ENCODE measurements at regions not wholly inside any gene's neighbourhood (a gene's known extent, or its start where the extent isn't known, plus 50 kb on each side); places are given as distances from the start of the nearest gene placed in this dataset.

- TF ChIP-seq CTCF (IDR thresholded peaks at IDR 0.05 in 2 of 3, conservative IDR thresholded peaks at IDR 0.05 in 1 of 3; ENCODE audit: borderline replicate concordance in 1 of 3, insufficient read depth in 1 of 3, low read depth in 2 of 3, low read length in 2 of 3), result no peak
- TF ChIP-seq POLR2A (IDR thresholded peaks at IDR 0.05; ENCODE audit: borderline replicate concordance, extremely low read depth, insufficient read depth, insufficient read length), result no peak
- no peak for TF ChIP-seq EZH2 (IDR thresholded peaks at IDR 0.05)
- no peak for TF ChIP-seq POLR2AphosphoS5 (IDR thresholded peaks at IDR 0.05; ENCODE audit: low read depth, low read length)
- no peak for TF ChIP-seq JUND (IDR thresholded peaks at IDR 0.05)
- no peak for TF ChIP-seq ZBTB33 (IDR thresholded peaks at IDR 0.05; ENCODE audit: extremely low read depth, insufficient replicate concordance, low read length)
- no peak for TF ChIP-seq FOSL1 (IDR thresholded peaks at IDR 0.05; ENCODE audit: low read depth)
- no peak for TF ChIP-seq REST (IDR thresholded peaks at IDR 0.05; ENCODE audit: low read depth)
- TF ChIP-seq YY1 (IDR thresholded peaks at IDR 0.05; ENCODE audit: extremely low read depth, insufficient replicate concordance, low read depth, low read length), result no peak
- no peak for TF ChIP-seq ZFX (IDR thresholded peaks at IDR 0.05)
- no peak for TF ChIP-seq SP1 (IDR thresholded peaks at IDR 0.05; ENCODE audit: low read depth)
Observed at GRCh38 chr10:129029051-129029450, 438.0 kb upstream of the MGMT start.
